ENCODE measurements at regions not wholly inside any gene's neighbourhood (a gene's known extent, or its start where the extent isn't known, plus 50 kb on each side); places are given as distances from the start of the nearest gene placed in this dataset.

- ATAC-seq (ENCODE audit: low read depth) = no peak
These were observed 1506.8 kb upstream of the TMEFF2 start for GRCh38 chr2:193701484-193701883.

GRCh38 chr2:193695367-193695766, 1500.6 kb upstream of the TMEFF2 start:
- intact Hi-C loops (cut with micrococcal nuclease) = loop anchor here (2.0 kb wide), 1 partner anchor 1623 kb away; no protein-coding TSS in a partner anchor
- Mint-ChIP-seq H3K36me3 (ENCODE audit: low read depth) (no peaks in the 10 kb centered on the region), H3K27ac (no peak overlapping the region), H3K9me3 (no peaks in the 10 kb centered on the region), H3K27me3 (no peaks in the 10 kb centered on the region), H3K4me1 (no peaks in the 10 kb centered on the region), H3K4me3 (no peak overlapping the region)
- POLR2A ChIA-PET = no interaction called here
- no peak for TF ChIP-seq CTCF (IDR thresholded peaks at IDR 0.05)
- ATAC-seq (ENCODE audit: low read depth) (no peak), DNase-seq (no peak)
- CTCF ChIA-PET = no interaction called here

More at GRCh38 chr2:193701484-193701883, 1506.8 kb upstream of the TMEFF2 start:
- POLR2A ChIA-PET = no interaction called here
- no peak for TF ChIP-seq CTCF (IDR thresholded peaks at IDR 0.05)
- Mint-ChIP-seq H3K27me3 (no peaks in the 10 kb centered on the region), H3K9me3 (no peaks in the 10 kb centered on the region), H3K27ac (no peak overlapping the region), H3K36me3 (ENCODE audit: low read depth) (no peaks in the 10 kb centered on the region), H3K4me1 (no peaks in the 10 kb centered on the region), H3K4me3 (no peak overlapping the region)
- CTCF ChIA-PET = no interaction called here
- intact Hi-C loops (cut with micrococcal nuclease) = no loop called here
- DNase-seq = no peak

- H3K4me3 Mint-ChIP-seq = no peak overlapping the region
- DNase-seq = no peak
- H3K4me1 Mint-ChIP-seq = no peaks in the 10 kb centered on the region
- no peak overlapping the region for H3K27ac Mint-ChIP-seq
- no peak for ATAC-seq (ENCODE audit: low read depth)
- H3K27me3 Mint-ChIP-seq = no peaks in the 10 kb centered on the region
- ChIA-PET POLR2A (no interaction called here), CTCF (no interaction called here)
- no peaks in the 10 kb centered on the region for H3K36me3 Mint-ChIP-seq (ENCODE audit: low read depth)
- no peak for TF ChIP-seq CTCF (IDR thresholded peaks at IDR 0.05)
- intact Hi-C loops (cut with micrococcal nuclease) = loop anchor here (2.0 kb wide), 1 partner anchor 1625 kb away; no protein-coding TSS in a partner anchor
- no peaks in the 10 kb centered on the region for H3K9me3 Mint-ChIP-seq
These were observed 1499.0 kb upstream of the TMEFF2 start for GRCh38 chr2:193693758-193694157.

GRCh38 chr2:193690572-193690971, 1495.8 kb upstream of the TMEFF2 start:
- CTCF ChIA-PET = no interaction called here
- TF ChIP-seq CTCF (IDR thresholded peaks at IDR 0.05) = no peak
- H3K4me3 Mint-ChIP-seq = no peak overlapping the region

GRCh38 chr2:193687195-193687594, 1492.5 kb upstream of the TMEFF2 start:
- POLR2A ChIA-PET = no interaction called here
- intact Hi-C loops (cut with micrococcal nuclease) = no loop called here
- no peak overlapping the region for H3K27ac Mint-ChIP-seq
- TF ChIP-seq CTCF (IDR thresholded peaks at IDR 0.05) = no peak
- CTCF ChIA-PET = no interaction called here
- no peak for ATAC-seq (ENCODE audit: low read depth)
- no peak overlapping the region for H3K4me3 Mint-ChIP-seq
- no peaks in the 10 kb centered on the region for H3K27me3 Mint-ChIP-seq
- no peaks in the 10 kb centered on the region for H3K36me3 Mint-ChIP-seq (ENCODE audit: low read depth)
- no peaks in the 10 kb centered on the region for H3K4me1 Mint-ChIP-seq
- no peak for DNase-seq
- no peaks in the 10 kb centered on the region for H3K9me3 Mint-ChIP-seq

More at GRCh38 chr2:193690572-193690971, 1495.8 kb upstream of the TMEFF2 start:
- Mint-ChIP-seq H3K9me3 (no peaks in the 10 kb centered on the region), H3K27me3 (no peaks in the 10 kb centered on the region), H3K4me1 (no peaks in the 10 kb centered on the region), H3K27ac (no peak overlapping the region), H3K36me3 (ENCODE audit: low read depth) (no peaks in the 10 kb centered on the region)
- no peak for ATAC-seq (ENCODE audit: low read depth)
- POLR2A ChIA-PET = no interaction called here
- no peak for DNase-seq
- intact Hi-C loops (cut with micrococcal nuclease) = no loop called here
